HCT116 (cell line): ENCODE measurements at regions not wholly inside any gene's neighbourhood (a gene's known extent, or its start where the extent isn't known, plus 50 kb on each side); places are given as distances from the start of the nearest gene placed in this dataset.

Experiments
- ATAC-seq: fragments of 200-7000 bp; cut with Tn5 transposase; 2 replicates; pipeline ENCODE4 v1.9.1; 2020; ENCODE audit warnings: mild to moderate bottlenecking, moderate library complexity
- BruUV-seq: library from RNA; stranded (reverse); fragments of 400-500 nt; replicated peaks from 2 replicates; lab custom pipeline; 2021; lab: Mats Ljungman, UMichigan
- CTCF ChIA-PET: fragments of 300-600 bp; sonication (Branson Sonifier 250); formaldehyde crosslinking; loops from one replicate; lab custom pipeline; 2021; ENCODE audit warnings: antibody characterized with exemption; lab: Charles Lee
- POLR2A ChIA-PET: fragments of 300-600, 350-600 bp; sonication (Branson Sonifier 250); formaldehyde crosslinking; loops from one replicate; lab custom pipeline; 2021; ENCODE audit warnings: antibody characterized with exemption; lab: Charles Lee
- RAD21 ChIA-PET, 2 experiments: fragments of 300-600 bp; sonication (Branson Sonifier 250); formaldehyde crosslinking; loops; one replicate each; lab custom pipeline; 2023; ENCODE audit warnings: low total read pairs in 2 of 2; ENCODE audit not compliant: uncharacterized antibody in 2 of 2, unreplicated experiment in 2 of 2, low non-redundant PET in 1 of 2; lab: Charles Lee
- DNase-seq: peaks from one replicate; pipeline ENCODE4 v3.0.0-alpha.2; 2010; ENCODE audit warnings: low read depth, low spot score
- H2AFZ ChIP-seq: fragments of 200-600 bp; shearing (Covaris generic), sonication (generic); 2 replicates; pipeline ENCODE4 v1.6.1; 2017; ENCODE audit warnings: low read depth, mixed run types, mixed read lengths, antibody characterized with exemption, low read length; ENCODE audit not compliant: poor library complexity, severe bottlenecking
- H3K27ac ChIP-seq: 2 replicates; pipeline ENCODE4 v1.5.1; 2012; ENCODE audit warnings: low read depth, low read length
- H3K27me3 ChIP-seq: fragments of 200-600 bp; sonication (generic); 2 replicates; pipeline ENCODE4 v1.6.1; 2016; ENCODE audit warnings: mixed run types, low read length, mixed read lengths; ENCODE audit not compliant: insufficient read depth
- H3K36me3 ChIP-seq, 2 experiments: fragments of 200-500 bp in 1 of 2; fragments of 200-600 bp in 1 of 2; sonication (Bioruptor generic) in 1 of 2; sonication (generic) in 1 of 2; 2 replicates each; pipeline versions ENCODE4 v1.5.1 to v1.6.1; 2014 to 2016; ENCODE audit warnings: low read length in 2 of 2, inconsistent platforms in 1 of 2, mixed read lengths in 1 of 2, mixed run types in 1 of 2; ENCODE audit not compliant: insufficient read depth in 2 of 2, control insufficient read depth in 1 of 2
- H3K4me1 ChIP-seq, 2 experiments: fragments of 200-600 bp in 1 of 2; sonication (generic) in 1 of 2; 2 replicates each; pipeline versions ENCODE4 v1.5.1 to v1.6.1; 2012 to 2017; ENCODE audit warnings: low read length in 2 of 2, inconsistent platforms in 1 of 2, mild to moderate bottlenecking in 1 of 2, mixed read lengths in 1 of 2, mixed run types in 1 of 2, moderate library complexity in 1 of 2; ENCODE audit not compliant: insufficient read depth in 2 of 2, control insufficient read depth in 1 of 2
- H3K4me2 ChIP-seq: fragments of 200-600 bp; sonication (generic); 2 replicates; pipeline ENCODE4 v1.6.1; 2017; ENCODE audit warnings: mixed run types, low read length, mixed read lengths
- H3K4me3 ChIP-seq, 2 experiments: fragments of 200-600 bp in 1 of 2; sonication (generic) in 1 of 2; replicated peaks in 1 of 2; 2 replicates each; pipeline ENCODE4 v1.5.1; 2011 to 2016; ENCODE audit warnings: low read length in 2 of 2, control low read depth in 1 of 2, low read depth in 1 of 2, mild to moderate bottlenecking in 1 of 2, mixed read lengths in 1 of 2, mixed run types in 1 of 2
- H3K79me2 ChIP-seq: fragments of 200-600 bp; sonication (generic); 2 replicates; pipeline ENCODE4 v1.6.1; 2017; ENCODE audit warnings: mild to moderate bottlenecking, mixed run types, low read length, moderate library complexity, mixed read lengths; ENCODE audit not compliant: insufficient read depth
- H3K9ac ChIP-seq: fragments of 200-600 bp; sonication (generic); 2 replicates; pipeline ENCODE4 v1.6.1; 2016; ENCODE audit warnings: low read length, mixed read lengths
- H3K9me2 ChIP-seq: fragments of 200-600 bp; sonication (generic), shearing (Covaris generic); 2 replicates; pipeline ENCODE4 v1.6.1; 2017; ENCODE audit warnings: mixed run types, mild to moderate bottlenecking, moderate library complexity; ENCODE audit not compliant: insufficient read depth
- H3K9me3 ChIP-seq, 2 experiments: fragments of 200-500 bp in 1 of 2; fragments of 200-600 bp in 1 of 2; sonication (Bioruptor generic) in 1 of 2; sonication (generic) in 1 of 2; 2 replicates each; pipeline ENCODE4 v1.6.1; 2014 to 2017; ENCODE audit warnings: low read length in 2 of 2, mixed read lengths in 2 of 2, inconsistent platforms in 1 of 2, low read depth in 1 of 2, mild to moderate bottlenecking in 1 of 2, mixed run types in 1 of 2, moderate library complexity in 1 of 2; ENCODE audit not compliant: control insufficient read depth in 1 of 2, insufficient read depth in 1 of 2
- H4K20me1 ChIP-seq: fragments of 200-600 bp; sonication (generic), shearing (Covaris generic); 2 replicates; pipeline ENCODE4 v1.6.1; 2017; ENCODE audit warnings: mixed run types, mild to moderate bottlenecking, moderate library complexity; ENCODE audit not compliant: insufficient read depth
- CBX3 ChIP-seq: IDR thresholded peaks from 2 replicates; pipeline ENCODE4 v1.6.1; 2012; ENCODE audit warnings: low read depth
- CEBPB ChIP-seq: IDR thresholded peaks from 2 replicates; pipeline ENCODE4 v1.6.1; 2012; ENCODE audit warnings: low read depth
- CTCF ChIP-seq, 3 experiments: fragments of 200-600 bp in 1 of 3; sonication (generic) in 1 of 3; IDR thresholded peaks in 2 of 3; conservative IDR thresholded peaks in 1 of 3; 2 replicates each; pipeline ENCODE4 v1.5.1; 2012 to 2017; ENCODE audit warnings: low read depth in 2 of 3, low read length in 2 of 3, antibody characterized with exemption in 1 of 3, borderline replicate concordance in 1 of 3, control low read depth in 1 of 3, mild to moderate bottlenecking in 1 of 3, mixed read lengths in 1 of 3, mixed run types in 1 of 3, moderate library complexity in 1 of 3; ENCODE audit not compliant: insufficient read depth in 1 of 3
- EGR1 ChIP-seq: IDR thresholded peaks from 2 replicates; pipeline ENCODE4 v1.6.1; 2012; ENCODE audit warnings: low read depth
- ELF1 ChIP-seq: IDR thresholded peaks from 2 replicates; pipeline ENCODE4 v1.6.1; 2012; ENCODE audit warnings: low read depth, borderline replicate concordance
- EZH2 ChIP-seq: fragments of 200-600 bp; sonication (generic); IDR thresholded peaks from 2 replicates; pipeline ENCODE4 v1.6.1; 2017; ENCODE audit warnings: antibody characterized with exemption, mixed run types
- EZH2phosphoT487 ChIP-seq: fragments of 200-600 bp; IDR thresholded peaks from 2 replicates; pipeline ENCODE4 v1.6.1; 2018; ENCODE audit warnings: antibody characterized with exemption, borderline replicate concordance
- FOSL1 ChIP-seq: IDR thresholded peaks from 2 replicates; pipeline ENCODE4 v1.6.1; 2012; ENCODE audit warnings: low read depth
- JUND ChIP-seq: IDR thresholded peaks from 2 replicates; pipeline ENCODE4 v1.6.1; 2012
- MAX ChIP-seq: IDR thresholded peaks from 2 replicates; pipeline ENCODE4 v1.6.1; 2012
- POLR2A ChIP-seq: IDR thresholded peaks from 2 replicates; pipeline ENCODE4 v1.7.0; 2011; ENCODE audit warnings: borderline replicate concordance; ENCODE audit not compliant: insufficient read depth, insufficient read length; ENCODE audit errors: extremely low read depth
- POLR2AphosphoS5 ChIP-seq: IDR thresholded peaks from 2 replicates; pipeline ENCODE4 v1.6.1; 2011; ENCODE audit warnings: mild to moderate bottlenecking, low read depth, low read length, moderate library complexity
- RAD21 ChIP-seq: IDR thresholded peaks from 2 replicates; pipeline ENCODE4 v1.6.1; 2012; ENCODE audit warnings: low read depth, mild to moderate bottlenecking
- REST ChIP-seq: IDR thresholded peaks from 2 replicates; pipeline ENCODE4 v1.6.1; 2012; ENCODE audit warnings: low read depth
- SIN3A ChIP-seq: IDR thresholded peaks from 2 replicates; pipeline ENCODE4 v1.6.1; 2012; ENCODE audit warnings: low read depth
- TCF7L2 ChIP-seq: IDR thresholded peaks from 2 replicates; pipeline ENCODE4 v1.7.0; 2011; ENCODE audit warnings: borderline replicate concordance, inconsistent platforms; ENCODE audit not compliant: insufficient read depth, insufficient read length; ENCODE audit errors: extremely low read depth
- YY1 ChIP-seq: IDR thresholded peaks from 2 replicates; pipeline ENCODE4 v1.6.1; 2011; ENCODE audit warnings: low read length, low read depth, moderate library complexity, mild to moderate bottlenecking; ENCODE audit not compliant: insufficient replicate concordance; ENCODE audit errors: extremely low read depth
- ZBTB33 ChIP-seq: IDR thresholded peaks from 2 replicates; pipeline ENCODE4 v1.6.1; 2011; ENCODE audit warnings: mild to moderate bottlenecking, low read length, moderate library complexity; ENCODE audit not compliant: insufficient replicate concordance; ENCODE audit errors: extremely low read depth
- ZFX ChIP-seq: fragments of 450-650 bp; IDR thresholded peaks from 2 replicates; pipeline ENCODE4 v1.6.1; 2017
- ZNF274 ChIP-seq: fragments of 200-500 bp; sonication (Bioruptor generic); IDR thresholded peaks from 2 replicates; pipeline ENCODE4 v1.6.1; 2014; ENCODE audit warnings: mild to moderate bottlenecking, low read depth, low read length, inconsistent platforms
- intact Hi-C: fragments of 100-400 bp; cut with micrococcal nuclease; formaldehyde crosslinking; loops from 2 replicates; pipeline ENCODE4 v1.10.0; 2022

- Histone ChIP-seq H3K27ac (no peak overlapping the region), H3K79me2 (no peaks in the 10 kb centered on the region), H3K9me2 (no peaks in the 10 kb centered on the region), H3K9ac (no peak overlapping the region), H4K20me1 (no peaks in the 10 kb centered on the region), H3K36me3 (no peaks in the 10 kb centered on the region), H2AFZ (no peak overlapping the region), H3K4me1 (no peaks in the 10 kb centered on the region), H3K9me3 (peaks cover 0 to 9% of the 10 kb centered on the region in 2 experiments; a peak in 2 of 4 replicates), H3K4me3 (no peak overlapping the region), H3K4me2 (no peak overlapping the region), H3K27me3 (no peaks in the 10 kb centered on the region)
- ChIA-PET POLR2A (no interaction called here), RAD21 (no interaction called here), CTCF (no interaction called here)
- DNase-seq (no peak), ATAC-seq (no peak)
- no TSS peak for BruUV-seq
- intact Hi-C loops, result no loop called here
- no peak for TF ChIP-seq POLR2A
- TF ChIP-seq ELF1, result no peak
- TF ChIP-seq ZFX, result no peak
- no peak for TF ChIP-seq POLR2AphosphoS5
- TF ChIP-seq SIN3A, result no peak
- no peak for TF ChIP-seq CTCF (IDR thresholded peaks at IDR 0.05 in 2 of 3, conservative IDR thresholded peaks at IDR 0.05 in 1 of 3; ENCODE audit: borderline replicate concordance in 1 of 3, insufficient read depth in 1 of 3, low read depth in 2 of 3, low read length in 2 of 3)
- TF ChIP-seq EZH2, result no peak
- no peak for TF ChIP-seq TCF7L2
- TF ChIP-seq EZH2phosphoT487, result no peak
- TF ChIP-seq JUND, result no peak
- no peak for TF ChIP-seq YY1
- TF ChIP-seq FOSL1, result no peak
- TF ChIP-seq EGR1, result no peak
- TF ChIP-seq CEBPB, result no peak
- TF ChIP-seq ZBTB33, result no peak
- TF ChIP-seq REST, result no peak
- TF ChIP-seq MAX, result no peak
- no peak for TF ChIP-seq ZNF274
- no peak for TF ChIP-seq RAD21
- TF ChIP-seq CBX3, result no peak
These were observed 203.0 kb upstream of the CCDC179 start for GRCh38 chr11:23063276-23063675.
